ENCODE measurements at regions not wholly inside any gene's neighbourhood (a gene's known extent, or its start where the extent isn't known, plus 50 kb on each side); places are given as distances from the start of the nearest gene placed in this dataset.
"Not testable (repeated sequence)": the region's sequence is repeated elsewhere in the genome, so short reads cannot be mapped to it uniquely, and the experiment has no call there.

DNA sequence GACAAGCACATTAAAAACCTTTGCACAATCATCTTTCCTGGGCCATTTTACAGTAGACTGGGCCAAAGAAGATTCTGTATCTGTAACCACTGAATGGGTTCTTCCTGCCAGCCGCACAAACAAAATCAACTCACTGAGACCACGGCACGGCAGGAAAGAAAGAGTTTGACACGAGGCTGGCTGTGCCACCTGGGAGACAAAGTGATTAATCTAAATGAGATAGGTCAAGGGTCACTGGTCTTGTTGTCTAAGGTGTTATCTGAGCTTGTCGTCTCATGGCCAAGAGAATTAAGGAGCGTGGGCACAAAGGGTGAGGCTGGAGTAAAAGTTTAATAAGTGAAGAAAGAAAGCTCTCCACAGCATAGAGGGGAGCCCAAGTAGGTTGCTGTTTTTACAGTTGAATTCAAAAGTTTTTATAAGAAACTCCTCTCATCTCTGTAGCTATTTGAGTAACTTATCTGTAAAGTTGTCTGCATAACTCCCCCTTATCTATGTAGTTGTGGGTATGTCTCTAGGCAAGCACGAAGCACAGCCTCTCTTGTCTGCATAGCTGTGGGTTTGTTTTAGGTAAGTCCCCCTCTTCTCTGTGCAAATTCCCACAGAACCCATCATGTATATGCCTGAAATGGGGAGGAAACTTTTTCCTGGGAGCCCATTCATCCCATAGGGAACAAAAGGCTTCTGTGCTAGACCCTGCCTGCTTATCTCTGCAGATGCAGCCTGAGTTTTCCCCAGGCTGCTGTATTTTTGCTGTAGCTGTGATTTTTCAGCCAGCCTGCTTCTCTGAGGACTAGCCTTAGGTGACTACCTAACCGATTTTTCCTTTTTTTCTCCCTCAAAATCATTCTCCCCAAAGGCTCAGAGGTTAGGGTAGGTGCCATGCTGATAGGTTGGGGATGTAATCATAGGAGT lies 1314.6 kb upstream of the TMEM132C start:
- no peaks in the 10 kb centered on the region for H3K4me1 ChIP-seq (ENCODE audit: insufficient read depth, low read length)
- H3K27me3 ChIP-seq (ENCODE audit: insufficient read depth, low read length): no peaks in the 10 kb centered on the region
- no peaks in the 10 kb centered on the region for H3K9me3 ChIP-seq (ENCODE audit: low read length)
- no peaks in the 10 kb centered on the region for H3K36me3 ChIP-seq (ENCODE audit: insufficient read depth, low read length)
- H2AFZ ChIP-seq (ENCODE audit: low read depth, low read length): no peak overlapping the region
- no peak overlapping the region for H3K4me3 ChIP-seq (ENCODE audit: low read length)

DNA sequence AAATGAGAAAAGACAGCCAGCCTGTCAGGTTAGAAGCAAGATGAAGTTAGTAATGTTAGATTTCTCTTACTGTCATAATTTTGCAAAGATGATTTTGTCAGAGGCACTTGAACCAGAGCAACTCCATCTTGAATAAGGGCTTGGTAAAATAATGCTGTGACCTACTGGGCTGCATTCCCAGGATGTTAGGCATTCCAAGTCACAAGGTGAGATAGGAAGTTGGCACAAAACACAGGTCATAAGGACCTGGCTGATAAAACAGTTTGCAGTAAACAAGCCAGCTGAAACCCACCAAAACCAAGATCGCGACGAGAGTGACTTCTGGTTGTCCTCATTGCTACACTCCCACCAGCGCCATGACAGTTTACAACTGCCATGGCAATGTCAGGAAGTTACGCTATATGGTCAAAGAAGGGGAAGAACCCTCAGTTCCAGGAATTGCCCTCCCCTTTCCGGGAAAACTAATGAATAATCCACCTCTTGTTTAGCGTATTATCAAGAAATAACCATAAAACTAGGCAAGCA lies 1313.5 kb upstream of the TMEM132C start:
- Histone ChIP-seq H3K36me3 (ENCODE audit: insufficient read depth, low read length) (no peaks in the 10 kb centered on the region), H3K9me3 (ENCODE audit: low read length) (no peaks in the 10 kb centered on the region), H3K4me1 (ENCODE audit: insufficient read depth, low read length) (no peaks in the 10 kb centered on the region), H3K27me3 (ENCODE audit: insufficient read depth, low read length) (no peaks in the 10 kb centered on the region), H2AFZ (ENCODE audit: low read depth, low read length) (no peak overlapping the region), H3K4me3 (ENCODE audit: low read length) (no peak overlapping the region)

DNA sequence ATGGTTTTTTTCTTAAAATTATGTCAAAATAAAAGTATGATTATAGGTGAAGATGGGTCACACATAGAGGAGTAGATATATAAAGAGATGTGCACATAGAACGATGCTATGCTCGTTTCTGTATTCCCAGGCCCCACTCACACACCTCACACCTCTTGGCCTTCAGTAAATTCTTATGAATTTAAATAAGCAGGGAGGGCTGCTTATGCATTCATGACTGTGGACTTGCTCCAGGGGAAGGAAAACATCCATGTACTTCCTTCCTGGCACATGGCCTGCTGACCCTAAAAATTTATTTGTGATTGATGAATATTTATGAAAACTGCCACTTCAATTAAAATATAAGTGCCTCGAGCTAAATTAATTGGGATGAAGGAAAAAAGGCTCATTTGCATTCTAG lies 1306.7 kb upstream of the TMEM132C start:
- H3K27me3 ChIP-seq (ENCODE audit: insufficient read depth, low read length): no peaks in the 10 kb centered on the region
- H3K4me3 ChIP-seq (ENCODE audit: low read length): no peak overlapping the region
- no peaks in the 10 kb centered on the region for H3K9me3 ChIP-seq (ENCODE audit: low read length)
- no peaks in the 10 kb centered on the region for H3K36me3 ChIP-seq (ENCODE audit: insufficient read depth, low read length)
- H2AFZ ChIP-seq (ENCODE audit: low read depth, low read length): no peak overlapping the region
- no peaks in the 10 kb centered on the region for H3K4me1 ChIP-seq (ENCODE audit: insufficient read depth, low read length)

DNA sequence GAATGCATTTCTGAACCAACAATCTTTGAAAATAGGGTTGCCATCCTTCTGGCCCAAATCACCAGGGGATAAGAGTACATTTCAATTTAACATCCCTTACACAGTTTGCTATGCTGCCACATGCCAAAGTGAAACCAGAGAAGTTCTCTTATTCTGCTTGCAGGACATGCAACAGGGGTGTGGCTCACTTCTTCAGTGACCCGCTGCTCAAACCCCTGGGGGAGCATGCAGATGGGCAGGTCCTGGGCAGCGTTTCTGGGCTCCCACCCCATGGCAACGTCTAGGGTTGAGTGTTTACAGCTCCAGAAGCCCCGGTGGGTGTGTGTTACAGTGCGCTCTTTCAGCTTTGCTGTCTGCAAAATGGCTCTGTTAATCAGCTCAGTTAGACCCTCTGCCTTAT lies 1306.3 kb upstream of the TMEM132C start:
- Histone ChIP-seq H3K4me1 (ENCODE audit: insufficient read depth, low read length) (no peaks in the 10 kb centered on the region), H3K27me3 (ENCODE audit: insufficient read depth, low read length) (no peaks in the 10 kb centered on the region), H3K4me3 (ENCODE audit: low read length) (no peak overlapping the region), H2AFZ (ENCODE audit: low read depth, low read length) (no peak overlapping the region), H3K9me3 (ENCODE audit: low read length) (no peaks in the 10 kb centered on the region), H3K36me3 (ENCODE audit: insufficient read depth, low read length) (no peaks in the 10 kb centered on the region)

DNA sequence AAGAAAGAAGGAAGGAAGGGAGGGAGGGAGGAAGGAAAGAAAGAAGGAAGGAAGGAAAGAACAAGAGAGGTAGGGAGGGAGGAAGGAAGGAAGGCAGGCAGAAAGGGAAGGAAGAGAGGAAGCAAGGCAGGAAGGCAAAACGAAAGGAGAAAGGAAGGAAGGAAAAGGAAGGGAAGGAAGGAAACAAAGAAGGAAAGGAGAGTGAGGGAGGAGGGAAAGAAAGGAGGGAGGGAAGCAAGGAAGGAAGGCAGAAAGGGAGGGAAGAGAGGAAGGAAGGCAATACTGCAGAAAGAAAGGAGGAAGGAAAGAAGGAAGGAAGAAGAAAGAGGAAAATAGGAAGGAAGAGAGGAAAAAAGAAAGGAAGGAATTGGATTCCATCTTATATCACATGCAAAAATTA lies 1303.1 kb upstream of the TMEM132C start:
- H3K4me1 ChIP-seq (ENCODE audit: insufficient read depth, low read length): no peaks in the 10 kb centered on the region
- H3K4me3 ChIP-seq (ENCODE audit: low read length): no peak overlapping the region
- H3K36me3 ChIP-seq (ENCODE audit: insufficient read depth, low read length): no peaks in the 10 kb centered on the region
- H2AFZ ChIP-seq (ENCODE audit: low read depth, low read length): no peak overlapping the region
- no peaks in the 10 kb centered on the region for H3K9me3 ChIP-seq (ENCODE audit: low read length)
- H3K27me3 ChIP-seq (ENCODE audit: insufficient read depth, low read length): no peaks in the 10 kb centered on the region

DNA sequence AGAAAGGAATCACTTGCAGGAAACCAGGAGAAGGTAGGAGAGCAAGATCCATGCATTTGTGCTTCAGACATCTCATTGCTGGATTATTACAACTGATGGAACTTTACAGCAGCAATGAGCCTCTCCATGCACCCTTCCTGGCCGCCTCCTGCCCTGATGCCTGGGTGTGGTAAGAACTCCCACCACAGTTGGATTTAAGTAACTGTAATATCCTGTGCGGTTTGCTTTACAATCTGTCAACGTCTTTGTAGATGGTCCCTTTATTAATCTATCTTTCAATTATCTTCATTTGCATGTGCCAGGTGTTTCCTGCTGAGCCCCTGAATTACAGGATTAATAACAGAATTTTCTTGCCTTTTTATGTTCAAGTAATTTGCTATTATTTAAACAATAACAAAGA lies 1300.5 kb upstream of the TMEM132C start:
- no peaks in the 10 kb centered on the region for H3K27me3 ChIP-seq (ENCODE audit: insufficient read depth, low read length)

DNA sequence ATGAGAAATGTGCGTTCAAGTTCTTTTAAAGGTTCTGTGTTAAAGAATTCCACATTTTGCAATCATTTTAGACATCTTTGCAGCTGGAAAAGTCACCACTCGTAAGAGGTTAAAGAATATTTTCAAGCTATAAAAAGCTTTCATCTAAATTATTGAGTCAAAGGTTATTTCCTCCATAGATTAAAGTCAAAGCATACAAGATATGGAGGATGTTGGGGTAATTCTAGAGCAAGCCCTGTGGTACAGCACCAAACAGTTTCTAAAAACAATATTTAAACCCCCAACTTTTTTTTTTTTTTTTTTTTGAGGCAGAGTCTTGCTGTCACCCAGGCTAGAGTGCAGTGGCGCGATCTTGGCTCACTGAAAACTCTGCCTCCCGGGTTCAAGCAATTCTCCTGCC lies 1299.8 kb upstream of the TMEM132C start:
- H3K9me3 ChIP-seq (ENCODE audit: low read length): no peaks in the 10 kb centered on the region
- no peak overlapping the region for H2AFZ ChIP-seq (ENCODE audit: low read depth, low read length)
- no peaks in the 10 kb centered on the region for H3K27me3 ChIP-seq (ENCODE audit: insufficient read depth, low read length)
- no peaks in the 10 kb centered on the region for H3K4me1 ChIP-seq (ENCODE audit: insufficient read depth, low read length)
- no peak overlapping the region for H3K4me3 ChIP-seq (ENCODE audit: low read length)
- no peaks in the 10 kb centered on the region for H3K36me3 ChIP-seq (ENCODE audit: insufficient read depth, low read length)

More for the DNA sequence above, 1300.5 kb upstream of the TMEM132C start:
- Histone ChIP-seq H3K4me1 (ENCODE audit: insufficient read depth, low read length) (no peaks in the 10 kb centered on the region), H2AFZ (ENCODE audit: low read depth, low read length) (no peak overlapping the region), H3K36me3 (ENCODE audit: insufficient read depth, low read length) (no peaks in the 10 kb centered on the region), H3K9me3 (ENCODE audit: low read length) (no peaks in the 10 kb centered on the region), H3K4me3 (ENCODE audit: low read length) (no peak overlapping the region)

DNA sequence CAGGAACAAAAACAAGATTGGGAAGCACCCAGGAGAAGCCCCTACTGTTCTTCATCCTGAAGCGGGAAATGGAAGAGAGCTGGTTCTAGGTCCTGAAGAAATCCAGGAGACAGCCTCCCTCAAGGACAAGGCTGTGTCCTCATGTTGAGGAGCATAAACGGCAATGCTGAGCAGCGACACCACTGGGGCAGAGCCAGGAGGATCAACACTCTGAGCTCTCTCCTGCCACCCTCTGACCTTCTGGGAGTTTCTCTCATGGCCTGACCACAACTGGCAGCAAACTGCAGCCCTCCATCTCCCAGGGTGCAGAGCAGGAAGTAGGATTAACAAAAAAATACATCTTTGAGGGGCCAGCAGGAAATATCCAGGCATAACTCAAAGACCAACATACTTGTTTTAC lies 1292.2 kb upstream of the TMEM132C start:
- no peak overlapping the region for H2AFZ ChIP-seq (ENCODE audit: low read depth, low read length)
- no peaks in the 10 kb centered on the region for H3K27me3 ChIP-seq (ENCODE audit: insufficient read depth, low read length)
- no peak overlapping the region for H3K4me3 ChIP-seq (ENCODE audit: low read length)
- H3K9me3 ChIP-seq (ENCODE audit: low read length): no peaks in the 10 kb centered on the region
- H3K36me3 ChIP-seq (ENCODE audit: insufficient read depth, low read length): no peaks in the 10 kb centered on the region
- H3K4me1 ChIP-seq (ENCODE audit: insufficient read depth, low read length): no peaks in the 10 kb centered on the region

DNA sequence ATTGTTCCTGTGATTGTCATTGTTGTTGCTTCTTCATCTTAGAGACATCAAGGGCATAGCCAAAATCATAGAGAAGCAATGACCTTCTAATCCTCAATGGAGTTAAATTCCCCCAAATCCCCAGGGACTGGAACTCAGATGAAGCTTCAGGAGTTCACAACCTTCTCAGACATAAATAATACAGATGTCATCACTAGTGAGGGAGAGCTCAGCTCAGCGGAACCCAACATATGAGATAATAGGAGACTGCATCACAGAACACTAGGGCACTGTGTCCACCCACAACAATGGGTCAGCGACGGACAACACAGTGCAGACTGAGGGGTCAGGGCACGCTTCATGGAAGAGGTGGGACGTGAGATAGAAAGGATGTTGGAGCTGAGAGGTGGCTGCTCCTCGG lies 1290.4 kb upstream of the TMEM132C start:
- Histone ChIP-seq H3K4me1 (ENCODE audit: insufficient read depth, low read length) (no peaks in the 10 kb centered on the region), H3K36me3 (ENCODE audit: insufficient read depth, low read length) (no peaks in the 10 kb centered on the region), H2AFZ (ENCODE audit: low read depth, low read length) (no peak overlapping the region), H3K4me3 (ENCODE audit: low read length) (no peak overlapping the region), H3K27me3 (ENCODE audit: insufficient read depth, low read length) (no peaks in the 10 kb centered on the region), H3K9me3 (ENCODE audit: low read length) (no peaks in the 10 kb centered on the region)

DNA sequence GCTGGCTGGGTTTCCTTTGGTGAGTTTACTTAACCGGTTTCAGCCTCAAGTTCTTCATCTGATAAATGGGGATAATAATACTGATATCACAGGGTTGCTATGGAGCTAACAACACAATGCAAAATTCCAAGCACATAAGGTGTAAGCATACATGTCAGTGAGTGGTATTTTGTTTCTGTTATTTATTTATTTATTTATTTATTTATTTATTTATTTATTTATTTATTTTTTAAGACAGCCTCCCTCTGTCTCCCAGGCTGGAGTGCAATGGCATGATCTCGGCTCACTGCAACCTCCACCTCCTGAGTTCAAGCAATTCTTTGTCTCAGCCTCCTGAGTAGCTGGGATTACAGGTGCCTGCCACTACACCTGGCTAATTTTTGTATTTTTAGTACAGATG lies 1287.4 kb upstream of the TMEM132C start:
- not testable (repeated sequence) for H3K27me3 ChIP-seq (ENCODE audit: insufficient read depth, low read length); H2AFZ ChIP-seq (ENCODE audit: low read depth, low read length); H3K36me3 ChIP-seq (ENCODE audit: insufficient read depth, low read length); H3K9me3 ChIP-seq (ENCODE audit: low read length); H3K4me3 ChIP-seq (ENCODE audit: low read length); H3K4me1 ChIP-seq (ENCODE audit: insufficient read depth, low read length)

DNA sequence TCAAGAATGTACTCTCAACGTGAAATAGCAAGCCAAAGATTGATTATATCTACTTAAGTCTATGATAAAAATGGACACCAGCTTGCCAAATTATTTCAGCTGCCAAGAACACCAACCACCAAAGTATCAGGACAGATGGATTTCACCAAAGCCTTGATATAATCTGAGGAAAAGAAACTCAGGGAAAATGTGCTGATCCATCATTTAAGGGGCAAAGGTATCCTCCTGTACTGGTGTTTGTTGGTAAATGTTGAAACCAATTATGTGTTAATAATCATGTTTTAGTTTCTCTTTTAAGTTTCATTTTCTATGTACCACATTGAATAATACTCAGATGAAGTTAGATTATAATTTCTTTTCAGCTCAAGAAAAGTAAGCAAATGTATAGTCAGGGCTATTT lies 1284.3 kb upstream of the TMEM132C start:
- H3K9me3 ChIP-seq (ENCODE audit: low read length): no peaks in the 10 kb centered on the region
- no peaks in the 10 kb centered on the region for H3K4me1 ChIP-seq (ENCODE audit: insufficient read depth, low read length)
- no peak overlapping the region for H2AFZ ChIP-seq (ENCODE audit: low read depth, low read length)
- no peaks in the 10 kb centered on the region for H3K27me3 ChIP-seq (ENCODE audit: insufficient read depth, low read length)
- no peaks in the 10 kb centered on the region for H3K36me3 ChIP-seq (ENCODE audit: insufficient read depth, low read length)
- no peak overlapping the region for H3K4me3 ChIP-seq (ENCODE audit: low read length)

DNA sequence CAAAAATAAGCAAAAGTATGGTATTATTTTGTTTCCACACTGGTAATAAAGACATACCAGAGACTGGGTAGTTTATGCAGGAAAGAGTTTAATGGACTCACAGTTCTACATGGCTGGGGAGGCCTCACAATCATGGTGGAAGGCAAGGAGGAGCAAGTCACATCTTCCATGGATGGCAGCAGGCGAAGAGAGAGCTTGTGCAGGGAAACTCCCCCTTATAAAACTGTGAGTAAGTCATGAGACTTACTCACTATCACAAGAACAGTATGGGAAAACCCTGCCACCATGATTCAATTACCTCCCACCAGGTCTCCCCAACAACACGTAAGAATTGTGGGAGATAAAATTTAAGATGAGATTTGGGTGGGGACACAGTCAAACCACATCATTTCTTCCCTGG lies 1283.2 kb upstream of the TMEM132C start:
- H3K36me3 ChIP-seq (ENCODE audit: insufficient read depth, low read length); H3K27me3 ChIP-seq (ENCODE audit: insufficient read depth, low read length); H3K9me3 ChIP-seq (ENCODE audit: low read length); H3K4me1 ChIP-seq (ENCODE audit: insufficient read depth, low read length); H3K4me3 ChIP-seq (ENCODE audit: low read length); H2AFZ ChIP-seq (ENCODE audit: low read depth, low read length): not testable (repeated sequence)

DNA sequence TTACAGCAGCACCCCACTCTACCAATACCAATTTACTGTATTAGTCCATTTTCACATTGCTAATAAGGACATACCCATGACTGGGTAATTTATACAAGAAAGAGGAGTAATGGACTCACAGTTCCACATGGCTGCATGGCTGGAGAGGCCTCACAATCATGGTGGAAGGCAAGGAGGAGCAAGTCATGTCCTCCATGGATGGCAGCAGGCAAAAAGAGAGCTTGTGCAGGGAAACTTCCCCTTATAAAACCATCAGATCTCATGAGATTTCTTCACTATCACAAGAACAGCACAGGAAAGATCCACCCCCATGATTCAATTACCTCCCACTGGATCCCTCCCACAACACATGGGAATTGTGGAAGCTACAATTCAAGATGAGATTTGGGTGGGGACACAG lies 1281.3 kb upstream of the TMEM132C start:
- not testable (repeated sequence) for H3K27me3 ChIP-seq (ENCODE audit: insufficient read depth, low read length); H2AFZ ChIP-seq (ENCODE audit: low read depth, low read length); H3K9me3 ChIP-seq (ENCODE audit: low read length); H3K4me3 ChIP-seq (ENCODE audit: low read length); H3K4me1 ChIP-seq (ENCODE audit: insufficient read depth, low read length); H3K36me3 ChIP-seq (ENCODE audit: insufficient read depth, low read length)

DNA sequence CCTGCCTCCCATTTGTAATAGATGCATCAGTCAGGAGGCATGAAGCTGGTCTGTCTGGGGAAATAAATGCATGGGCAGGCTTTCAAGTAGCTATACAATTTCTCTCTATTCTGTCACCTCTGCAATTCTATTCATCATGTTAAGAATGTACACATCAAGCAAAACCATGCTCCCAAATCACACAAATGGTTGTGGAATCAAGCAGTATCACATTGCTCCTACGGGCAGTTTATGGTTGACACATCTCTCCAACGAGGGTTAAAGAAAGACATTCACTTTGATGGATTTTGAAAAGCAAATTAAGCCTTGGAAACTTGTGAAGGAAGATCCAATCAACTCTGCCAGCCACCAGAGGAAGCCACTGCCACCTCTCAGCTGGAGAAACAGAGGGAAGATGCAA lies 1277.4 kb upstream of the TMEM132C start:
- Histone ChIP-seq H3K4me1 (ENCODE audit: insufficient read depth, low read length) (no peaks in the 10 kb centered on the region), H2AFZ (ENCODE audit: low read depth, low read length) (no peak overlapping the region), H3K9me3 (ENCODE audit: low read length) (no peaks in the 10 kb centered on the region), H3K36me3 (ENCODE audit: insufficient read depth, low read length) (no peaks in the 10 kb centered on the region), H3K4me3 (ENCODE audit: low read length) (no peak overlapping the region), H3K27me3 (ENCODE audit: insufficient read depth, low read length) (no peaks in the 10 kb centered on the region)
